ENCODE measurements at regions not wholly inside any gene's neighbourhood (a gene's known extent, or its start where the extent isn't known, plus 50 kb on each side); places are given as distances from the start of the nearest gene placed in this dataset.
"Not testable (repeated sequence)": the region's sequence is repeated elsewhere in the genome, so short reads cannot be mapped to it uniquely, and the experiment has no call there.

- FAIRE-seq, result no peak
Measured at GRCh38 chr2:220370764-220371163, 743.3 kb downstream of the SLC4A3 start.

GRCh38 chr2:220371211-220371610 lies 743.8 kb downstream of the SLC4A3 start:
- no peak for FAIRE-seq

GRCh38 chr2:220373878-220374277 lies 746.4 kb downstream of the SLC4A3 start:
- no peak for FAIRE-seq

- no peak for FAIRE-seq
Measured at GRCh38 chr2:220374282-220374681, 746.9 kb downstream of the SLC4A3 start.

GRCh38 chr2:220377482-220378155 lies 750.2 kb downstream of the SLC4A3 start:
- no peak for FAIRE-seq

- not testable (repeated sequence) for FAIRE-seq
Measured at GRCh38 chr2:220387758-220388157, 760.3 kb downstream of the SLC4A3 start.

GRCh38 chr2:220393711-220394110 lies 766.3 kb downstream of the SLC4A3 start:
- no peak for FAIRE-seq

- no peak for FAIRE-seq
Measured at GRCh38 chr2:220394433-220394832, 767.0 kb downstream of the SLC4A3 start.

- FAIRE-seq, result no peak
Measured at GRCh38 chr2:220396287-220396686, 768.9 kb downstream of the SLC4A3 start.

GRCh38 chr2:220410296-220410695 lies 782.9 kb downstream of the SLC4A3 start:
- FAIRE-seq, result no peak

- no peak for FAIRE-seq
Measured at GRCh38 chr2:220417503-220417902, 790.1 kb downstream of the SLC4A3 start.

GRCh38 chr2:220419647-220420046 lies 792.2 kb downstream of the SLC4A3 start:
- no peak for FAIRE-seq

GRCh38 chr2:220420820-220421219 lies 793.4 kb downstream of the SLC4A3 start:
- no peak for FAIRE-seq

- no peak for FAIRE-seq
Measured at GRCh38 chr2:220422676-220423075, 795.2 kb downstream of the SLC4A3 start.

GRCh38 chr2:220424561-220424960 lies 797.1 kb downstream of the SLC4A3 start:
- FAIRE-seq, result no peak

GRCh38 chr2:220432645-220433044 lies 805.2 kb downstream of the SLC4A3 start:
- no peak for FAIRE-seq

- no peak for FAIRE-seq
Measured at GRCh38 chr2:220433131-220433530, 805.7 kb downstream of the SLC4A3 start.

GRCh38 chr2:220434385-220434784 lies 807.0 kb downstream of the SLC4A3 start:
- FAIRE-seq, result no peak

GRCh38 chr2:220437938-220438337 lies 810.5 kb downstream of the SLC4A3 start:
- FAIRE-seq, result no peak

- no peak for FAIRE-seq
Measured at GRCh38 chr2:220440731-220441130, 813.3 kb downstream of the SLC4A3 start.

GRCh38 chr2:220441404-220441803 lies 814.0 kb downstream of the SLC4A3 start:
- no peak for FAIRE-seq

GRCh38 chr2:220442012-220442411 lies 814.6 kb downstream of the SLC4A3 start:
- no peak for FAIRE-seq

- FAIRE-seq, result no peak
Measured at GRCh38 chr2:220445429-220446105, 818.1 kb downstream of the SLC4A3 start.

- FAIRE-seq, result no peak
Measured at GRCh38 chr2:220446106-220446712, 818.8 kb downstream of the SLC4A3 start.

All from islet of Langerhans (tissue), 1 donor.